HG03432 (cell line): ENCODE measurements at regions not wholly inside any gene's neighbourhood (a gene's known extent, or its start where the extent isn't known, plus 50 kb on each side); places are given as distances from the start of the nearest gene placed in this dataset.
A peak's percentile ranks its signal among the peaks of the same experiment; 100 is the strongest.
"Not testable (repeated sequence)": the region's sequence is repeated elsewhere in the genome, so short reads cannot be mapped to it uniquely, and the experiment has no call there.

Experiments used
- ATAC-seq: cut with Tn5 transposase; IDR thresholded peaks from one replicate; pipeline ENCODE4 v1.9.1; 2021; ENCODE audit warnings: mild to moderate bottlenecking, moderate library complexity; ENCODE audit not compliant: unreplicated experiment

DNA sequence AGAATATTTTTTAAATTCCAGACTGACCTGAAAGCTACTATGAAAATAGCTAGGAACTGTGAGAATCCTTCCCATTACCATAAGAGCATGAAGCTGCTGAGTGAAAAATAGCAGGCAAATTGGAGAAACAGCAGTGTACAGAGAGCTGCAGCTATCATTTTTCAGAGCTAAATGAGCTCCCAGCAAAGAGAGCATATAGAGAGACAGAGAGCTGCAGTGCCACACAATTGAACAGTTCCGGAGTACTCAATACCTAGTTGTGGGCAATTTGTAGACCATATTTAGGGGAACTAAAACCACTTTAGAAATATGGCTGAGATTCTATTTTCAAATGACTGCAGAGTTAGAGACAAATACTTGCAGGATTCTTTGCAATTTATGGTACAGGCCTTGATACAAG, 645.3 kb downstream of the STK39 start:
- no peak for ATAC-seq

DNA sequence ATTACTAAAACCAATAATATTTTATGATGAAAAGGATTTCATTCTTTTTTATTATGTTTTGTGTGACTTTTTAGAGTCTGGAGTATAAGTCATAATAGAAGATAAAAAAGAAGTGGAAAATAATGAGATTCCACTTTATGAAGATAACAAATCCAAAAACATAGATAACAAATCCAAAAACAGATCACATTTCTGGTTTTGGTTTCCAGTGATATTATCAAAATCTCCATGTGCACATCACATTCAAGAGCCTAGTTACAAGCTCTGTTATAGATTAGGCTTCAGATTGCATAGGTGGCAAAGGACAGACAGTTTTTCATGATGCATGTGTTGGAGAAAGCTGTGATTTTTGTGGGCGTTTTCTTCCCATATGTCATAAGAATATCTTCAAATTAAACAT, 648.2 kb downstream of the STK39 start:
- ATAC-seq, result no peak

DNA sequence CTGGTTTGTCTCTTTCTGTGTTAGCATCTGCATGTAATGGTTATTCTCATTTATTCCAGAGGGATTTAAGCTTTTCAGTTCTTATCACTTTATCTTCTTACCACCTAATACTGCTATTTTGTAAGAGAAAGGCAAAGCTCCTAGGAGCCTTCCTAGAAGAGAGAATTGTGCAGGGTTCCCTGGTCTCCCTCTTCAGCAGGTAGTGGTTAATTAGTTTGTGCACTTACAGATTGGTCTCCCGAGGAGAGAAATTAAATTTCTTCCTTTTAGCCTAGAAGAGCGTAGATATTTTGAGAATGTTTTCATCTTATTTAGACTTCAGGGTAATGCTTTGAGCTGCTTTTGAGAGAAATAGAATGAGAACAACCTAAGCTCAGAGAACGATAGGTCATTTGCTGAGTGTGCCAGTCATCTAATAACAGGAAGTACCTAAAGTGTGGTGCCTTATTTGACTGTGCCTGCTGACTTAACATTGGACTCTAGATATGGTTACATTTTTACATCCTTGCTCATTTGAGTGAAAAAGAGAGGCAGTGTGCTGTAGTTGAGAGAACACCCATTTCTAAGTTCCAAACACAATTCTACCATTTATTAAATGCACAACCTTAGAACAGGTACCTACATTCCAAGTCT, 651.4 kb downstream of the STK39 start:
- ATAC-seq, result peak; percentile 82

DNA sequence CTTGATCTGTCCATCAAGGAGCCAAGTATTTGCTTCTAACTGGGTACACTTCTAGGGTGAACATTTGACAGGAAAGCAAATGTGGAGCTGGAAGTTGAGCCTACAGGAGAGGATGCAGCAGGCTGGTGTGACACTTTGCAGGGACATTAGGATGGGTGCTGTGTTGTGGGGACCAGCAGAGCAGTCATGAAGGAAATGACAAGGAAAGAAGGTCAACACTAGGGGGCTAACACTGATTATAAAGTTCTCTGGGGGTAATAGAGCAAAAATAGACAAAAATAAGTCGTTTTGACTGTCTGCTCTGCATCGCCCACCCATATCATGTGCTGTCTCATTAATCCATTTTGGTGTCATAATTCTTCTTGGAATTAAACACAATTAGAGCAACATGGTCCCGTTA, 652.4 kb downstream of the STK39 start:
- ATAC-seq, result no peak

DNA sequence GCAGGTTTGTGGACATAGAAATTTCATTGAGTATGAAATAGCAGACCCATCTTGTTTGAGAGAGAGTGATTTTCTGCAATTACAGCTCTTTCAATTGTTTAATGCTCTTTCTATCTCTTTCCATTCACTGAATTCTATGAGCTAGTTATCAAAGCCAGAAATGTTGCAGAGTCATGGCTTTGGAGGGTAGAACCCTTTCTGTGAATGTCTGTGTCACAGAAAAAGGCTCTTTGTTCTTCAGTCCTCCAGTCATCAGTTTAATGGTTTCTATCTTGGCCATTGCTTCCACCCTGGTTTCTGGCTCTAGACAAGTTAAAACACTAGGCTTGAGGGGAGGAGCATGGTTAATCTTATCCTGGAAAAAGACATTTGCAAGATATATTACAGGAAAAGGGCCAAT, 655.0 kb downstream of the STK39 start:
- no peak for ATAC-seq

DNA sequence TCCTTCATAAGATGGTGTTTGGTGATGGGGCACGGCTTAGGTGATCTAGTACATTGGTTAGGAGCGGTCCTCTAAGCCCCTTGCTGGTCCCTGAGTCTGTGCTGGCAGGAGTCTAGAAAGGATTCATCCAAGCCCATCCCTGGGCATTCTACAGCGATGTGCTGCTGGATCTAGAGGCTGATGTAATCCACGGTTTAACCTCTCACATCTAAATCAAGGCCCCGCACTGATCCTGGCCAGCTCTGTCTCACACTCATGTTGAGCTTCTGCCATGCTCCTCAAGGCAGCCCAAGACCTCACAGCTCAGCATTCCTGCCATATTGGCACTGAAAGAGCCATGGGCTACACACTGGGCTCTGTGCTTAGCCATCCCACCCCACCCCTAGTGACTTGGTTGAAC, 664.8 kb downstream of the STK39 start:
- ATAC-seq, result no peak

DNA sequence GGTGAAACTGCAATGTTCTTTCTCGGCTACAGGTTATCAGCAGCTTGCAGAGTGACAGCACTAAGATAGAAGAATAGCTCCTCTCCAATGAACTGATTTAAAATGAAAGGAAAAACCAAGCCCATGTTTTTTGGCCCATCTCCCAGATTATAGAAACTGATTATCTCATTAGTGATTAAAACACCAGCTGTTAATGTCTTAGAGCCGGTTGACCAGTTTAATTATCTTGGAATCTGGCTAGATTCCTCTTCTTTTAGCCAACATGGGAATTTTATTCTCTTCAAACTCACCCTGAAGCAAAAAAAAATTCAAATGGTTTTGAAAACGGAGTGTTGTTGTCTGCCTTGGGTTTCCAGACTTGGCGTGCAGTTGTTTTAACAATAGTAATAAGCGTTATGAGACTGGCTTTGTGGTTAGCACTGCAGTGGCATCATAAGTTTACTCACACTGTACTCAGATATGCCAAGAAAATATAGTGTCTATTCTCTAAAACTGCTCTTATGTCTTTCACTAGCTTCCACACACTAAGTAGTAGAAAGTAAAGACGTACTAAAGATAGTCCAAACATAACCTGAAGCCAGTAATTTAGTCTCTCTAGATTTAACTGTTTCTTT, 665.3 kb downstream of the STK39 start:
- no peak for ATAC-seq

DNA sequence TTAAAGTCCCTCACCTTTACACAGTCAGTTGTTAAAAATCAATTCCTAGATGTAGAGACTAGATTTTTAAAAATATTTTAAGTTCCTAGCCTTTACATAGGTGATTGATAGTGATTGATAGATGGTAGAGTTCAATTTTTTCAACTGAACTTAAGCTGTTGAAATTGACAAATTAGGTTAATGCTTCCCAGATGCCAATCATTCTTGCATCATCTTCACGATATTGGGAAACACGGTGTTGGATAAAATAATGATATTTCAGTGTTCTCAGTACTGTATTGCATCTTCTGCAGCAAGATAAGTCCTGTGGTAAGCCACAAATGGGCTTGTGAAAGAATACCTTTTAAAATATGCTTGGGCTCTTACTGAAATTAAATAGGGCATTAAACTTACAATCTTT, 667.6 kb downstream of the STK39 start:
- no peak for ATAC-seq

DNA sequence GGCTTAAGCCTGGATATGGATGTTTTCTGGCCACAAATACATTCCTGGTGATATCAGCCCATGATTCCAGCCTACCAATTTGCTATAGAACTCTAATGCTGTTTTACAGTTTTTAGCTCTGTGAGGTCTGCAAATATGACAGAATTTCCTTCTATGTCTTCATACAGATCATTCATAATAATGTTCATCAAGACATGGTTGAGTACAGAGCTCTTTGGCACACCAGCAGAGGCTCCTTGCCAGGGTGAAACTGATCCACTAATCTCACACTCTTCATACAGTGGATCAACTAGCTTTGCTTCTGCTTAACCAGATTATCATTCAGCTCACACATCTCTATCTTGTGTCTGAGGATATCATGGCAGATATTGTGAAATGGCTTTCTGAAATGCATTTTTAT, 672.1 kb downstream of the STK39 start:
- ATAC-seq, result no peak

DNA sequence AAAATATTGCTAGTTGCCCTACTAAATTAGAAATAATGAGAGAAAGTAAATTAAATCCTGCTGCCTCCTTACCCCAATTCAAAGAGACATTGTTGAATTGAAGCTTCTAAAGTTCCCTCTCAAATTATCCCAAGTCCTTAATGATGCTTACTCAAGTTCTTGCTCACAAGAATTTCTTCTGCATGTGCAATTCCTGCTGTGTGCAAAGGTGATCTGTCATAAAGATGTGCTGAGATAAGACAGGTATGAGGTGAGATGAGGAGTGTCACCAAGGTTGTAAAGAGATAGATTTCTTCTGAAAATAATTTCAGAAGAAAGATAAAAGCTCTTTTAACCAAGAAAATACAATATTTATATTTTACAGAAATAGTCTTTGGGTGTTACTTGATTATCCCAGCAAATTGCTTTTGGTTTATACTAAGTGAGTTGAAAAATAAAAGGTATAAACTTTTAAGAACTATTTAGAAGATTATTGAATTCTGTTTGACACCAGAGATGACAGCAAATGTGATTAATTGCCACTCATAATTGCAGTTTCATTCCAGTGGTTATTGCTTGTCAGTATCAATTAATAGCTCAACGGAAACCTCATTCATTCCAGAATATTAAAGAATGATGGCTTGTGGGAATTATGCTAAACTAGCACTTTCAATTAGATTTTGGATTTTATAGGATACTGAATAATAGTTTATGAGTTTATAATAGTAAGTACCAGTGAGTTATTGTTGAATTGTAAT, 674.3 kb downstream of the STK39 start:
- ATAC-seq, result no peak

DNA sequence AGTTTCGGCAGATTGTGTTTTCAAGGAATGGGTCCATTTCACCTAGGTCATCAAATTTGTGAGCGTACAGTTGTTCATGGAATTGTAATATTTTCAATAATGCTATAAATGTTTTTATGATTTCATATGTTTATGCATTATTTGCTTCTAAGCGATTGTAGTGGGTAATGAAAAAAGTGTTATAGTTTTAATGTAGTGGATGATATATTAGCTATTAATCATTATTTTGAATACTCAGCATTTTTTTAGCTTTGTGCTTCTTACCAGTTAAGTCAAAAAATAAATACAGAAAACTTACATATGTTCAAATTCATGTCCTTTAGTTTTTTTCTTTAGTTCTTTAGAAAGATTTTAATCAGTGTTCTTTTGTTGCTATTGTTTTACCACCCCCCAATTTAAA, 677.0 kb downstream of the STK39 start:
- ATAC-seq, result no peak

DNA sequence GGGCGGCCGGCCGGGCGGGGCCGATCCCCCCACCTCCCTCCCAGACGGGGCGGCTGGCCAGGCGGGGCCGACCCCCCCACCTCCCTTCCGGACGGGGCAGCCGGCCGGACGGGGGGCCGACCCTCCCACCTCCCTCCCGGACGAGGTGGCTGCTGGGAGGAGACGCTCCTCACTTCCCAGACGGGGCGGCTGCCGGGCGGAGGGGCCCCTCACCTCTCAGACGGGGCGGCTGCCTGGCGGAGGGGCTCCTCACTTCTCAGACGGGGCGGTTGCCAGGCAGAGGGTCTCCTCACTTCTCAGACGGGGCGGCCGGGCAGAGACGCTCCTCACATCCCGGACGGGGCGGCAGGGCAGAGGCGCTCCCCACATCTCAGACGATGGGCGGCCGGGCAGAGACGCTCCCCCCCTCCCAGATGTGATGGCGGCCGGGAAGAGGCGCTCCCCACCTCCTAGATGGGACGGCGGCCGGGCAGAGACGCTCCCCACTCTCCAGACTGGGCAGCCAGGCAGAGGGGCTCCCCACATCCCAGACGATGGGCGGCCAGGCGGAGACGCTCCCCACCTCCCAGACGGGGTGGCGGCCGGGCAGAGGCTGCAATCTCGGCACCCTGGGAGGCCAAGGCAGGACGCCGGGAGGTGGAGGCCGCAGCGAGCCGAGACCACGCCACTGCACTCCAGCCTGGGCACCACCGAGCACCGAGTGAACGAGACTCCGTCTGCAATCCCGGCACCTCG, 675.8 kb downstream of the XIRP2 start:
- not testable (repeated sequence) for ATAC-seq

DNA sequence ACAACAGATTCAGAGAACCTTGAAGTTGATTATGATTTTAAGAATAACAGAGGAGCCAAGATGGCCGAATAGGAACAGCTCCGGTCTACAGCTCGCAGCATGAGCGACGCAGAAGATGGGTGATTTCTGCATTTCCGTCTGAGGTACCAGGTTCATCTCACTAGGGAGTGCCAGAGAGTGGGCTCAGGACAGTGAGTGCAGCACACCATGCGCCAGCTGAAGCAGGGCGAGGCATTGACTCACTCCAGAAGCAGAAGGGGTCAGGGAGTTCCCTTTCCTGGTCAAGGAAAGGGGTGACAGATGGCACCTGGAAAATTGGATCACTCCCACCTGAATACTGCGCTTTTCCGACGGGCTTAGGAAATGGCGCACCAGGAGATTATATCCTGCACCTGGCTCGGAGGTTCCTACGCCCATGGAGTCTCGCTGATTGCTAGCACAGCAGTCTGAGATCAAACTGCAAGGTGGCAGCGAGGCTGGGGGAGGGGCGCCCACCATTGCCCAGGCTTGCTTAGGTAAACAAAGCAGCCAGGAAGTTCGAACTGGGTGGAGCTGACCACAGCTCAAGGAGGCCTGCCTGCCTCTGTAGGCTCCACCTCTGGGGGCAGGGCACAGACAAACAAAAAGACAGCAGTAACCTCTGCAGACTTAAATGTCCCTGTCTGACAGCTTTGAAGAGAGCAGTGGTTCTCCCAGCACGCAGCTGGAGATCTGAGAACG, 670.2 kb downstream of the XIRP2 start:
- ATAC-seq, result not testable (repeated sequence)

DNA sequence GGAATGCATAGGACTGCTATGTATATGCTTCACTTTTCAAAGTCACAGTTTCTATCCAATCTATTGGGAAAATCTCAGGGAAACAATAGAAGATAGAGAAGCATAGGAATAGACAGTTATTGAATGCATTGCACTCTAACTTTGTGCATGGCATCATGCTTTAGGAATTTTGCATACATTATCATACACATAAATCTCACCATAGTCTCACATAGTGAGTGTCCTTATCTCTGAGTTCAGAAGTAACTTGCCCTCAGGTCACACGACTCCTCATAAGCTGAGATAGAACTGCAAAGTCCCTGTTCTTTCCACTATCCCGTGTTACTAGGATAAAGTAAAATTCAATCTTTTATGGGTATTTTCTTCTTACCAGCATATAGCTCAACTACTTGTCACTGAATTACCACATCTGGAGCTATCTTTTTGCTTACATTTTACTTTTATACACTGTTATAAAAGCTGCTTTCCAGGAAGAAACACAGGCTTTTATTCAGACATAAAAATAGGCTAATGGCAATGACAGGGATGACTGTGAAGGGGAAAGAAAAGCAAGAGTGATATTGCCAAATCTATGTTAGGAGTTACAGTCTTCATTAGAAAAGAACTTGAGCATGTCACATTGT, 666.9 kb downstream of the XIRP2 start:
- ATAC-seq, result no peak

DNA sequence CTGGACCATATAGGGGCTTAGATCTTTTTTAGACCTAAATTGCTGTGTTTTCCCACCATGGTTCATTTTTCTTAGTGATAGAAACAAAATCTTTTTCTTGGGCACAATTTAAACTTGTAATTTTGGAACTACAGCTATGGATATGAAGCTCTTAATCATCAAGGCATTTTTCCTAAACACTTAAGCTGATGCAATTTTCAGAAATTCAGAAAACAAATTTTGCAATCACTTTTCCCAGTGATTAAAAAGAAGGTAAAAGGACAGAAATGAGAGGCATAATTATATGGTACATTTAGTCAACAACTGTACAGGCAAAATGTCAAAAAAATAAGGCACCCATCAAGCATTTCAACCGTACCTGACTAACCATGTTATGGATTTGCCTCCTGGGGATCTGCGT, 665.4 kb downstream of the XIRP2 start:
- no peak for ATAC-seq

DNA sequence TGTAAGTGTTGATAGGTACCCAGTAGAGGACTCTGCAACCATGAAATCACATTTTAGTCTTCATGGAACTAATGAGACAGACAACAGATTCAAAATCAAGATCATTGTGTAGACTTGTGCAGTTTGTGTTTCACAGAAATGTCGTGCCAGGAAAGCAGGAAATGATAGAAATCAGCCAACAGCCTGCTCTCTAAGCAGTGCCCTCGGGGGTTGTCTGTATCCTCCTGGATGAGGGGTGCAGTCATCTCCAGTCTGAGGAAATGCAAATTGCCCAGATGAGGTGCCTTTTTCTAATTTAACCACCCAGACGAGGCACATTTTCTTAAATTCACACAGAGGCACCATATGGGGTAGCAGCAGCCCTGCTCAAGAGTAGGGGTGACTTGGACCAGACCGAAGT, 663.1 kb downstream of the XIRP2 start:
- no peak for ATAC-seq

DNA sequence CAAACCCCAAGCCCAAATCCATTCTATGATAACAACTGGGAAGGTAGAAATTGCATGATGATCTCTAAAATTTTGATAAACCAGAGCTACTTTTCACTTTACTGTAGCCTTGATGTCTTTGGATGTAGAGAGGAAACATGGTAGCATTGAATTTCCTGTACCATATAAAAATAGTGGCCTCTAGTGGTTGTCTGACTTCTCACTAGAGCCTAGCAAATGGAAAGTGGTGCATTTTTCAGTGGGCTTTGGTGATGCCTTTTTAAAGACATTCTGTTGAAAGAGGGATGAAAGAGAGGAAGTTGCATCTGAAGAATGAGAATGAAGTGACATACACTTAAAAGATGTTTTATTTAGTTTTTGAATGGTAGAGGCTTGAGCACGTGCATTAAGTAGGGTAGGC, 662.2 kb downstream of the XIRP2 start:
- peak; percentile 51 for ATAC-seq

DNA sequence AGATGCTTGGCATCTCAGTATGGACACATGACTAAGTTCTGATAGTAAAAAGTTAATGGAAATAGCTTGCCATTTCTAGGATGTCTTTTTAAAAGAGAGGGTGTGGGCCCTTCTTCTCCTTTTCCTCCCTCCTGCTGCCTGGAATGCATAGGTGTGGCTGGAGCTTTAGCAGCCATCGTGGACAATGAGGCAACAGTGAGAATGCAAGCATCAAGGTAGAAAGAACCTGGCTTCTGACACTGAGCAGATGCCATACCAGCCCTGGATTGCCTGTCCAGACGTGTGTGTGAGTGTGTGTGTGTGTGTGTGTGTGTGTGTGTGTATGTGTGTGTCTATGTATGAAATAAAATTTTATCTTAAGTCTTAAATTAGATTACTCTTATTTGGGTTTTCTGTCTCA, 660.1 kb downstream of the XIRP2 start:
- no peak for ATAC-seq

DNA sequence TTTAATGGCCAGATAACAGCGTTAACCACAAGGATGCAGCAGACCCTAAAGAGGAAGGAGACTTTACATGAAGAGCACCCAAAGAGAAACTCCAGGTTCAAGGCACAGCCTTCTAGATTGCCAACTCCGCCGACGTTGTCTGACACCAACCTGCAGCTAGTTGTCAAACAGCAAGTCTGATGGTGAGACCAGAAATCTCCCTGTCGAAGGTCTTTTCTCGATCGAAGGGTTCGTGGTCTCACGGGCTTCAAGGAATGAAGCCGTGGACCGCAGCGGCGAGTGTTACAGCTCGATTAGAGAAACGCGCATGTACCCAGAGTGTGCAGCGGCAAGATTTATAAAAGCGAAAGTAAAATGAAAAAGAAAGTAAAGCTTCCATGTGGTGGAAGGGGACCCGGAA, 656.3 kb downstream of the XIRP2 start:
- ATAC-seq, result no peak

DNA sequence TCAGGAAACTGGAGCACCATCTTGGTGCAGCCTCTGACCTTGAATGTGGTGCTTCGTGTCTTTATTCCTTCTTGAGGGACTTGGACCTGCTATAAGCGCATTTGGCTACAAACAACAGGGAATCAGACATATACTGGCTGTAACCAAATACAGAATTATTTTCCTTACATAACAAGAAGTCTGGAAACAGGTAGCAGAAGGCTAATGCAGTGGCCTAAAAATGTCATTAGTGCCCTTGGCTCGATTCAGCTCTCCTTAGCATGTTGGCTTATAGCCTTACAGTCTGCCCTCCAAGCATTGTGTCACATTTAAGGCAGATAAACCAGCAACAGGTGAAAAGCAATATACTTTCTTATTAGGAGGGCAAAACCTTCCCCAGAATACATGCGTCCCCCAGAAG, 655.4 kb downstream of the XIRP2 start:
- ATAC-seq, result no peak

DNA sequence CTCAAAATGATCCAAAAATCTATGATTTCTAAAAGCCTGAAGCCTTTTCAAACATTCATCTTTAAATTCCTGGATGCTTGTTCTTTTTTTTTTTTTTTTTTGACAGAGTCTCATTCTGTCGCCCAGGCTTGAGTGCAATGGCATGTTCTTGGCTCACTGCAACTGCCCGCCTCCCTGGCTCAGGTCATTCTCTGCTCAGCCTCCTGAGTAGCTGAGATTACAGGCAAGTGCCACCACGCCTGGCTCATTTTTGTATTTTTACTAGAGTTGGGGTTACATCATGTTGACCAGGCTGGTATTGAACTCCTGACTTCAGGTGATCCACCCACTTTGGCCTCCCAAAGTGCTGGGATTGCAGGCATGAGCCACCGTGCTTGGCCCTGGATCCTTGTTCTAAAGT, 649.5 kb downstream of the XIRP2 start:
- no peak for ATAC-seq
